SK-N-SH (cell line): ENCODE measurements at regions not wholly inside any gene's neighbourhood (a gene's known extent, or its start where the extent isn't known, plus 50 kb on each side); places are given as distances from the start of the nearest gene placed in this dataset.

Experiments
- CTCF ChIA-PET: fragments of 300-600, 350-600 bp; formaldehyde crosslinking; extraction: SDS; loops from one replicate; lab custom pipeline; 2021; lab: Yijun Ruan, JAX
- POLR2A ChIA-PET: fragments of 350-600 bp; sonication (Branson Sonifier 250); formaldehyde crosslinking; extraction: SDS; loops from one replicate; lab custom pipeline; 2020; ENCODE audit warnings: antibody characterized with exemption, inconsistent platforms; lab: Yijun Ruan, JAX
- DNase-seq: peaks from one replicate; pipeline ENCODE4 v3.0.0; 2012
- H2AFZ ChIP-seq: fragments of 200-600 bp; sonication (generic); 2 replicates; pipeline ENCODE4 v1.8.1; 2016; ENCODE audit warnings: antibody characterized with exemption, mild to moderate bottlenecking, low read depth
- H3F3A ChIP-seq: fragments of 200-600 bp; sonication (generic); replicated peaks from 2 replicates; pipeline ENCODE3; 2016; ENCODE audit warnings: antibody characterized with exemption, mild to moderate bottlenecking; ENCODE audit not compliant: insufficient read depth
- H3K27ac ChIP-seq, 2 experiments: fragments of 200-500 bp in 1 of 2; fragments of 200-600 bp in 1 of 2; sonication (Bioruptor generic) in 1 of 2; sonication (generic), shearing (Covaris generic) in 1 of 2; 2 replicates each; pipeline versions ENCODE4 v1.5.1 to v1.6.1; 2014 to 2016; ENCODE audit warnings: low read depth in 2 of 2, inconsistent platforms in 1 of 2, low read length in 1 of 2, mild to moderate bottlenecking in 1 of 2, mixed read lengths in 1 of 2
- H3K27me3 ChIP-seq: fragments of 200-600 bp; sonication (generic), shearing (Covaris generic); 2 replicates; pipeline ENCODE4 v1.6.1; 2016; ENCODE audit warnings: mixed run types; ENCODE audit not compliant: insufficient read depth
- H3K36me3 ChIP-seq, 2 experiments: fragments of 200-500 bp in 1 of 2; fragments of 200-600 bp in 1 of 2; sonication (Bioruptor generic) in 1 of 2; sonication (generic) in 1 of 2; replicated peaks in 1 of 2; 2 replicates each; pipeline versions ENCODE3 to v1.5.1; 2014 to 2016; ENCODE audit warnings: low read length in 1 of 2, mild to moderate bottlenecking in 1 of 2; ENCODE audit not compliant: insufficient read depth in 2 of 2, control insufficient read depth in 1 of 2
- H3K4me1 ChIP-seq, 2 experiments: fragments of 200-500 bp in 1 of 2; fragments of 200-600 bp in 1 of 2; sonication (Bioruptor generic) in 1 of 2; sonication (generic), shearing (Covaris generic) in 1 of 2; 2 replicates each; pipeline versions ENCODE4 v1.5.1 to v1.6.1; 2014 to 2016; ENCODE audit warnings: low read depth in 1 of 2, low read length in 1 of 2, mixed run types in 1 of 2; ENCODE audit not compliant: insufficient read depth in 2 of 2, control insufficient read depth in 1 of 2
- H3K4me2 ChIP-seq: fragments of 200-600 bp; sonication (generic), shearing (Covaris generic); 2 replicates; pipeline ENCODE4 v1.6.1; 2017; ENCODE audit warnings: mixed run types
- H3K4me3 ChIP-seq, 2 experiments: fragments of 200-500 bp in 1 of 2; fragments of 200-600 bp in 1 of 2; sonication (Bioruptor generic) in 1 of 2; sonication (generic), shearing (Covaris generic) in 1 of 2; 2 replicates each; pipeline versions ENCODE4 v1.5.1 to v1.8.1; 2014 to 2016; ENCODE audit warnings: low read depth in 2 of 2, inconsistent platforms in 1 of 2, low read length in 1 of 2, mild to moderate bottlenecking in 1 of 2, mixed read lengths in 1 of 2, moderate library complexity in 1 of 2
- H3K79me2 ChIP-seq: fragments of 200-600 bp; sonication (generic); 2 replicates; pipeline ENCODE4 v1.8.1; 2017; ENCODE audit warnings: mild to moderate bottlenecking; ENCODE audit not compliant: insufficient read depth
- H3K9ac ChIP-seq: fragments of 200-600 bp; sonication (generic); 2 replicates; pipeline ENCODE4 v1.6.1; 2017; ENCODE audit warnings: mixed run types
- H3K9me2 ChIP-seq: fragments of 200-600 bp; sonication (generic); 2 replicates; pipeline ENCODE4 v1.6.1; 2017; ENCODE audit warnings: mixed run types
- H3K9me3 ChIP-seq: fragments of 200-600 bp; sonication (generic); 2 replicates; pipeline ENCODE4 v1.6.1; 2017; ENCODE audit warnings: mixed run types, mild to moderate bottlenecking, moderate library complexity
- H4K20me1 ChIP-seq: fragments of 200-600 bp; sonication (generic); 2 replicates; pipeline ENCODE4 v1.6.1; 2017; ENCODE audit warnings: mild to moderate bottlenecking, mixed run types; ENCODE audit not compliant: insufficient read depth
- ELF1 ChIP-seq: IDR thresholded peaks from 2 replicates; pipeline ENCODE4 v1.4.0; 2012
- EP300 ChIP-seq, 2 experiments: IDR thresholded peaks; 2 replicates each; pipeline versions ENCODE4 v1.4.0 to v1.6.1; 2012; ENCODE audit warnings: borderline replicate concordance in 1 of 2, low read depth in 1 of 2, low read length in 1 of 2
- FOXJ3 ChIP-seq: sonication (generic); formaldehyde crosslinking; IDR thresholded peaks from 2 replicates; pipeline ENCODE4 v1.5.1; 2020; ENCODE audit warnings: mild to moderate bottlenecking, missing genetic modification reagents
- GATA2 ChIP-seq: sonication (generic); formaldehyde crosslinking; IDR thresholded peaks from 2 replicates; pipeline ENCODE4 v1.5.0; 2020; ENCODE audit warnings: mild to moderate bottlenecking, missing genetic modification reagents
- IRF3 ChIP-seq: fragments of 150-350 bp; IDR thresholded peaks from 2 replicates; pipeline ENCODE4 v1.6.1; 2016; ENCODE audit warnings: mild to moderate bottlenecking, low read depth, low read length
- JUND ChIP-seq: IDR thresholded peaks from 2 replicates; pipeline ENCODE4 v1.4.0; 2012
- MEF2A ChIP-seq: IDR thresholded peaks from 2 replicates; pipeline ENCODE4 v1.4.0; 2012; ENCODE audit warnings: low read depth, borderline replicate concordance
- MXI1 ChIP-seq: IDR thresholded peaks from 2 replicates; pipeline ENCODE4 v1.6.1; 2012; ENCODE audit warnings: mild to moderate bottlenecking, low read depth, low read length, improper control_type of control experiment
- NFIC ChIP-seq: IDR thresholded peaks from 2 replicates; pipeline ENCODE4 v1.4.0; 2012; ENCODE audit warnings: borderline replicate concordance
- RAD21 ChIP-seq: IDR thresholded peaks from 2 replicates; pipeline ENCODE4 v1.6.1; 2012; ENCODE audit warnings: mild to moderate bottlenecking, low read length
- RCOR1 ChIP-seq: fragments of 150-350 bp; IDR thresholded peaks from 2 replicates; pipeline ENCODE4 v1.6.1; 2017; ENCODE audit warnings: antibody characterized with exemption, low read length
- TAF1 ChIP-seq: IDR thresholded peaks from 2 replicates; pipeline ENCODE4 v1.6.1; 2012; ENCODE audit warnings: low read depth, mild to moderate bottlenecking, low read length, moderate library complexity, borderline replicate concordance
- YY1 ChIP-seq: IDR thresholded peaks from 2 replicates; pipeline ENCODE4 v1.4.0; 2012; ENCODE audit warnings: low read depth, mild to moderate bottlenecking
- WGBS: methylation state at CpG from one replicate; pipeline ENCODE4 v1.1.6; 2017; ENCODE audit warnings: low lambda C conversion rate; 5-methylcytosine and 5-hydroxymethylcytosine counted together
- TF ChIP-seq, protein P1 (sequence below): IDR thresholded peaks from 2 replicates; pipeline ENCODE4; 2012
- TF ChIP-seq, protein P2 (sequence below): IDR thresholded peaks from 2 replicates; pipeline ENCODE4 v1.4.0; 2012; ENCODE audit warnings: low read depth, borderline replicate concordance

GRCh38 chr5:168023191-168023590 is 268.3 kb upstream of the WWC1 start:
- CTCF ChIA-PET = interaction anchor here (0.6 to 3.1 kb wide), 8 partner anchors 17 to 645 kb away, joined by 3 to 16 read pairs (median 3); no protein-coding TSS in a partner anchor
- H3K9me3 ChIP-seq = no peaks in the 10 kb centered on the region
- TF ChIP-seq MXI1 (0 out of 2 replicates have a peak, but pooled peaks have one; percentile 5), EP300 (IDR thresholded peaks at IDR 0.05; ENCODE audit: borderline replicate concordance in 1 of 2, low read depth in 1 of 2, low read length in 1 of 2) (peak in 1 of 2 experiments; percentile 70; a peak in 2 of 4 replicates), RCOR1 (peak; percentile 76), ELF1 (no peak), RAD21 (peak; percentile 22), IRF3 (no peak), GATA2 (peak; percentile 40; the same call in 1 of the 2 replicates)
- TF ChIP-seq, all 33 proteins: peak for 5
- Histone ChIP-seq H3K9me2 (no peaks in the 10 kb centered on the region), H3K27ac (peak overlapping the region in 1 of 2 experiments; percentile 78; a peak in 2 of 4 replicates), H3K79me2 (no peaks in the 10 kb centered on the region), H3K9ac (no peak overlapping the region), H3F3A (no peaks in the 10 kb centered on the region), H3K4me3 (no peak overlapping the region), H3K4me1 (peaks cover 0 to 23% of the 10 kb centered on the region in 2 experiments; a peak in 3 of 4 replicates), H4K20me1 (no peaks in the 10 kb centered on the region), H2AFZ (no peak overlapping the region), H3K36me3 (no peaks in the 10 kb centered on the region), H3K4me2 (no peak overlapping the region), H3K27me3 (no peaks in the 10 kb centered on the region)
- peak; percentile 87 for DNase-seq
- WGBS = 20% methylated on average over 9 of the region's 15 CpGs
- POLR2A ChIA-PET = no interaction called here

GRCh38 chr5:168024306-168024705 is 267.1 kb upstream of the WWC1 start:
- Histone ChIP-seq H3K9me2 (no peaks in the 10 kb centered on the region), H3K9me3 (no peaks in the 10 kb centered on the region), H3K4me1 (peaks cover 0 to 23% of the 10 kb centered on the region in 2 experiments; a peak in 3 of 4 replicates), H3K79me2 (no peaks in the 10 kb centered on the region), H3K27ac (no peak overlapping the region), H3K4me2 (no peak overlapping the region), H3K9ac (no peak overlapping the region), H3K36me3 (no peaks in the 10 kb centered on the region), H3F3A (no peaks in the 10 kb centered on the region), H2AFZ (no peak overlapping the region), H3K4me3 (no peak overlapping the region), H4K20me1 (no peaks in the 10 kb centered on the region), H3K27me3 (no peaks in the 10 kb centered on the region)
- no peak for TF ChIP-seq JUND
- no peak for TF ChIP-seq RCOR1
- TF ChIP-seq TAF1 = no peak
- no peak for TF ChIP-seq YY1
- TF ChIP-seq NFIC = no peak
- TF ChIP-seq MEF2A = no peak
- TF ChIP-seq FOXJ3 (CRISPR knock-in tag) = no peak
- TF ChIP-seq, protein P1, sequence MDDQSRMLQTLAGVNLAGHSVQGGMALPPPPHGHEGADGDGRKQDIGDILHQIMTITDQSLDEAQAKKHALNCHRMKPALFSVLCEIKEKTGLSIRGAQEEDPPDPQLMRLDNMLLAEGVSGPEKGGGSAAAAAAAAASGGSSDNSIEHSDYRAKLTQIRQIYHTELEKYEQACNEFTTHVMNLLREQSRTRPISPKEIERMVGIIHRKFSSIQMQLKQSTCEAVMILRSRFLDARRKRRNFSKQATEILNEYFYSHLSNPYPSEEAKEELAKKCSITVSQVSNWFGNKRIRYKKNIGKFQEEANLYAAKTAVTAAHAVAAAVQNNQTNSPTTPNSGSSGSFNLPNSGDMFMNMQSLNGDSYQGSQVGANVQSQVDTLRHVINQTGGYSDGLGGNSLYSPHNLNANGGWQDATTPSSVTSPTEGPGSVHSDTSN = no peak
- TF ChIP-seq, protein P2, sequence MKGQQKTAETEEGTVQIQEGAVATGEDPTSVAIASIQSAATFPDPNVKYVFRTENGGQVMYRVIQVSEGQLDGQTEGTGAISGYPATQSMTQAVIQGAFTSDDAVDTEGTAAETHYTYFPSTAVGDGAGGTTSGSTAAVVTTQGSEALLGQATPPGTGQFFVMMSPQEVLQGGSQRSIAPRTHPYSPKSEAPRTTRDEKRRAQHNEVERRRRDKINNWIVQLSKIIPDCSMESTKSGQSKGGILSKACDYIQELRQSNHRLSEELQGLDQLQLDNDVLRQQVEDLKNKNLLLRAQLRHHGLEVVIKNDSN = no peak
- DNase-seq = no peak
- WGBS = 53% methylated on average over 7 of the region's 7 CpGs
- ChIA-PET CTCF (interaction anchor here (0.6 to 3.1 kb wide), 10 partner anchors 9 to 1256 kb away, joined by 3 to 16 read pairs (median 3); no protein-coding TSS in a partner anchor), POLR2A (no interaction called here)
